Ishikawa (cell line): ENCODE measurements at regions not wholly inside any gene's neighbourhood (a gene's known extent, or its start where the extent isn't known, plus 50 kb on each side); places are given as distances from the start of the nearest gene placed in this dataset.

Experiments used
- CEBPB ChIP-seq: IDR thresholded peaks from 2 replicates; pipeline ENCODE4 v1.6.1; 2012
- CREB1 ChIP-seq: IDR thresholded peaks from 2 replicates; pipeline ENCODE4 v1.6.1; 2012; ENCODE audit warnings: low read depth
- EGR1 ChIP-seq: IDR thresholded peaks from 2 replicates; pipeline ENCODE4 v1.6.1; 2012
- EP300 ChIP-seq: IDR thresholded peaks from 2 replicates; pipeline ENCODE4 v1.6.1; 2012; ENCODE audit warnings: borderline replicate concordance
- FOXM1 ChIP-seq: IDR thresholded peaks from 2 replicates; pipeline ENCODE4 v1.6.1; 2012; ENCODE audit warnings: low read depth, borderline replicate concordance
- MAX ChIP-seq: IDR thresholded peaks from 2 replicates; pipeline ENCODE4 v1.6.1; 2012
- NFIC ChIP-seq: IDR thresholded peaks from 2 replicates; pipeline ENCODE4 v1.6.1; 2012
- RAD21 ChIP-seq: IDR thresholded peaks from 2 replicates; pipeline ENCODE4 v1.6.1; 2012; ENCODE audit warnings: low read depth
- REST ChIP-seq: IDR thresholded peaks from 2 replicates; pipeline ENCODE4 v1.6.1; 2012; ENCODE audit warnings: low read depth, mild to moderate bottlenecking
- TAF1 ChIP-seq: IDR thresholded peaks from 2 replicates; pipeline ENCODE4 v1.6.1; 2012; ENCODE audit warnings: low read depth, mild to moderate bottlenecking
- TCF12 ChIP-seq: IDR thresholded peaks from 2 replicates; pipeline ENCODE4 v1.6.1; 2012; ENCODE audit warnings: low read depth
- TEAD4 ChIP-seq: IDR thresholded peaks from 2 replicates; pipeline ENCODE4 v1.6.1; 2012
- USF1 ChIP-seq: IDR thresholded peaks from 2 replicates; pipeline ENCODE4 v1.6.1; 2012
- YY1 ChIP-seq: IDR thresholded peaks from 2 replicates; pipeline ENCODE4 v1.6.1; 2012; ENCODE audit warnings: low read depth
- ZBTB7A ChIP-seq: IDR thresholded peaks from 2 replicates; pipeline ENCODE4 v1.6.1; 2012; ENCODE audit warnings: low read depth

GRCh38 chr3:22907796-22908195 lies 295.3 kb upstream of the UBE2E2 start:
- TF ChIP-seq NFIC (no peak), CREB1 (no peak), TCF12 (no peak), MAX (no peak), TEAD4 (no peak), ZBTB7A (no peak), RAD21 (no peak), EP300 (no peak), TAF1 (no peak)

GRCh38 chr3:22908989-22909507 lies 294.1 kb upstream of the UBE2E2 start:
- TF ChIP-seq RAD21 (peak; percentile 22; the same call in 1 of the 2 replicates), TEAD4 (no peak)

GRCh38 chr3:22916933-22917332 lies 286.2 kb upstream of the UBE2E2 start:
- TF ChIP-seq RAD21 (no peak), ZBTB7A (no peak), EP300 (no peak), CEBPB (no peak), EGR1 (no peak), CREB1 (no peak), USF1 (no peak), YY1 (no peak), REST (no peak), MAX (no peak), NFIC (no peak), FOXM1 (no peak), TEAD4 (no peak), TAF1 (no peak), TCF12 (no peak)

GRCh38 chr3:22920006-22920405 lies 283.1 kb upstream of the UBE2E2 start:
- TF ChIP-seq CREB1 (no peak), RAD21 (no peak), TCF12 (no peak), NFIC (no peak), CEBPB (no peak), ZBTB7A (no peak), REST (no peak), MAX (no peak), TEAD4 (no peak), TAF1 (no peak), EP300 (no peak), EGR1 (no peak), USF1 (no peak)

GRCh38 chr3:22922317-22922716 lies 280.8 kb upstream of the UBE2E2 start:
- no peak for TF ChIP-seq CEBPB
- TF ChIP-seq RAD21: peak; percentile 28; the same call in 1 of the 2 replicates

GRCh38 chr3:22923711-22924110 lies 279.4 kb upstream of the UBE2E2 start:
- TF ChIP-seq FOXM1 (no peak), ZBTB7A (no peak), NFIC (no peak), TCF12 (no peak), USF1 (no peak), TEAD4 (no peak), YY1 (no peak)
